ENCODE measurements at regions not wholly inside any gene's neighbourhood (a gene's known extent, or its start where the extent isn't known, plus 50 kb on each side); places are given as distances from the start of the nearest gene placed in this dataset.

DNA sequence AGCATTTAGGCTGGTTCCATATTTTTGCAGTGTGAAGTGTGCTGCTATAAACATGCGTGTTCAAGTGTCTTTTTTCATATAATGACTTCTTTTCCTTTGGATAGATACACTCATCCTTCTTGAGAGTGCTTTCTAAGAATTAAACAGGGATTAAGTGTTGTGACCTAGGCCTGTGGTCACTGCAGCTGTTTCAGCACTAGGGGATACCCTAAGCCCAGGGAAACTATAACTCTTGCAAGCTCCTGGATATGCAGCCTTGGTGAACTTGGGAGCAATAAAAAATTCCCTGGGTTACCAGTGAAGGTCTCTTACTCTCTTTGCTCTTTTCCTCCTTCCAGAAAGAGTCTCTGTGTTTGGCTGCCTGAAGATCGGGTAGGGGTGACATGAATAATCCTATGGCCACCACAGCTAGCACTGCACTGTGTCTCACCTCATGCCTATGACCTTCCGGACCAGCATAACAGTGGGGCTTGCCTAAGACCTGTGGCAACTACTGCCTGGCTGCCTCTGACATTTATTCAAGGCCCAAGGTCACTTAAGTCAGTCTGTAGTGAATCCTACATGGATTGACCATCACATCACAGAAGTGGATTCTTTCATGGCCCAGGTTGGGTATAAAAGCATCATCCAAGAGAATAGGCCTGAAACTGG, 799.7 kb downstream of the DACH1 start:
- no peak for TF ChIP-seq POLR2A (IDR thresholded peaks at IDR 0.05)
- no peak for TF ChIP-seq EP300 (IDR thresholded peaks at IDR 0.05)
- TF ChIP-seq, protein P1, sequence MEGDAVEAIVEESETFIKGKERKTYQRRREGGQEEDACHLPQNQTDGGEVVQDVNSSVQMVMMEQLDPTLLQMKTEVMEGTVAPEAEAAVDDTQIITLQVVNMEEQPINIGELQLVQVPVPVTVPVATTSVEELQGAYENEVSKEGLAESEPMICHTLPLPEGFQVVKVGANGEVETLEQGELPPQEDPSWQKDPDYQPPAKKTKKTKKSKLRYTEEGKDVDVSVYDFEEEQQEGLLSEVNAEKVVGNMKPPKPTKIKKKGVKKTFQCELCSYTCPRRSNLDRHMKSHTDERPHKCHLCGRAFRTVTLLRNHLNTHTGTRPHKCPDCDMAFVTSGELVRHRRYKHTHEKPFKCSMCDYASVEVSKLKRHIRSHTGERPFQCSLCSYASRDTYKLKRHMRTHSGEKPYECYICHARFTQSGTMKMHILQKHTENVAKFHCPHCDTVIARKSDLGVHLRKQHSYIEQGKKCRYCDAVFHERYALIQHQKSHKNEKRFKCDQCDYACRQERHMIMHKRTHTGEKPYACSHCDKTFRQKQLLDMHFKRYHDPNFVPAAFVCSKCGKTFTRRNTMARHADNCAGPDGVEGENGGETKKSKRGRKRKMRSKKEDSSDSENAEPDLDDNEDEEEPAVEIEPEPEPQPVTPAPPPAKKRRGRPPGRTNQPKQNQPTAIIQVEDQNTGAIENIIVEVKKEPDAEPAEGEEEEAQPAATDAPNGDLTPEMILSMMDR (IDR thresholded peaks at IDR 0.05): no peak
- H3K36me3 ChIP-seq: no peaks in the 10 kb centered on the region
- no peaks in the 10 kb centered on the region for H3K27me3 ChIP-seq
- no peaks in the 10 kb centered on the region for H3K9me3 ChIP-seq
- H3K4me1 ChIP-seq: no peaks in the 10 kb centered on the region
- H3K27ac ChIP-seq: no peak overlapping the region
- H3K4me3 ChIP-seq: no peak overlapping the region
- no peak for DNase-seq (ENCODE audit: low spot score in 2 of 2)
- WGBS, 2 donors: 70 to 92% methylated on average over 3 of the region's 3 CpGs

DNA sequence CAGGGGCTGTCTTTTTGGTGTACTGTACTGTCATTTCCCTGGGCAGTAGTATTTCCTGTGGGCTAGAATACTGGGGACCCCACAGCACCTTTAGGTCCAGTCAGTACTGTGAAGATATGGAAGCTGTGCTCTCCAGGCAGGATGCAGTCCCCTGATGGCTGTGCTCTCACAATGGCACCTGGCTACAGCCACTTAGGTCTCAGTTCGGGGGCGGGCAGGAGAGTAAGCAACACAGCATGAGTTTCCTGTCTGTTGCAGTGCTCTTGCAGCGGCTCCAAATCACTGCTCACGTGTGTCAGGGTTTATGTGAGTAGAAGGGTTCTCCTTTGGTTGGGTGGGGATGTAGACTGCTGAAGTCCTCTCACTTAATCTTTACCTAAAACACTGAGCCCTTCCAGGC, 810.4 kb downstream of the DACH1 start:
- no peaks in the 10 kb centered on the region for H3K27me3 ChIP-seq
- peaks cover 0 to 18% (median 4%) of the 10 kb centered on the region in 4 donors for H3K9me3 ChIP-seq
- no peak overlapping the region for H3K4me3 ChIP-seq
- 61 to 70% methylated on average over 3 to 4 of the region's 4 CpGs for WGBS, 2 donors
- no peak for DNase-seq (ENCODE audit: low spot score in 2 of 2)
- no peaks in the 10 kb centered on the region for H3K4me1 ChIP-seq
- TF ChIP-seq, protein P1 (IDR thresholded peaks at IDR 0.05): no peak
- TF ChIP-seq EP300 (IDR thresholded peaks at IDR 0.05) (no peak), POLR2A (IDR thresholded peaks at IDR 0.05) (no peak)
- H3K27ac ChIP-seq: no peak overlapping the region
- H3K36me3 ChIP-seq: no peaks in the 10 kb centered on the region

DNA sequence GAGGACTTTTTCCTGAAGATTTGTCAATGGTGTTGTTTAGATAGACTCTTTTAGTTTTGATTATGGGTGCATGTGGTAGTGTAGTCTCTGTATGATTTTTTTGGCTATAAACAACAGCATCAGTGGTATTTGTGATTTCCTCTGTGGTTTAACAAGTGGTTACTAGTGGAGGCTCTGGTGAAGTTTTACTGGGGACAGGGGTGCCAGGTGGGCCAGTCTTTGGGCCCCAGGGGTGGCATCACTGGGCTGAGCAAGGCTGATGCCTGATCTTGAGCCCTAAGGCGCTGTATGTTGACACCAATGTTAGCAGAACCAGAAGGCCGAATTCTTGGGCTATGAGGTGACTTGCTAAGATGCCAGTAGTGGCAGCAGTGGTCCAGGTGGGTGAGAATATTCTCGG, 811.4 kb downstream of the DACH1 start:
- Histone ChIP-seq H3K4me1 (no peaks in the 10 kb centered on the region), H3K9me3 (peaks cover 0 to 18% (median 4%) of the 10 kb centered on the region in 4 donors), H3K36me3 (no peaks in the 10 kb centered on the region), H3K27me3 (no peaks in the 10 kb centered on the region), H3K4me3 (no peak overlapping the region), H3K27ac (no peak overlapping the region)
- WGBS, 2 donors: 82 to 85% methylated on average over 3 of the region's 3 CpGs
- no peak for TF ChIP-seq POLR2A (IDR thresholded peaks at IDR 0.05)
- TF ChIP-seq, protein P1 (IDR thresholded peaks at IDR 0.05): no peak
- no peak for TF ChIP-seq EP300 (IDR thresholded peaks at IDR 0.05)
- DNase-seq (ENCODE audit: low spot score in 2 of 2): no peak

DNA sequence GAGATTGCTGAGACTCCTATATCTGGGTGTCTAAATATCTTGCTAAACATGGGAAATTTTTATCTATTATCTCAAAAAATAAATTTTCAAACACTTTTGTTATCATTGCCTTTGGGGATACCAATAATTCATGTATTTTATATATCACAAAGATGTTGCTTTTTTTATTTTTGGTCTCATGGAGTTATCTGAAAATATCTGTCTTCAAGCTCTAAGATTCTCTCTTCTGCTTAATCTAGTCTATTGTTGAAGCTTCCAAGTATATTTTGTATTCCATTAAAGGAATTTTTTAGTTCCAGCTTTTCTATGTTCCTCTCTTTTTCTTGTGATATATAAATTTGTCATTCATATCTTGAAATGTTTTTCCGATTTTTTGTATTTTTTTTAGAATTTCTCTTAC, 812.0 kb downstream of the DACH1 start:
- Histone ChIP-seq H3K4me1 (no peaks in the 10 kb centered on the region), H3K36me3 (no peaks in the 10 kb centered on the region), H3K4me3 (no peak overlapping the region), H3K9me3 (peaks cover 0 to 18% (median 4%) of the 10 kb centered on the region in 4 donors), H3K27me3 (no peaks in the 10 kb centered on the region), H3K27ac (no peak overlapping the region)
- WGBS, 2 donors: 91 to 97% methylated on average over 1 of the region's 1 CpG
- no peak for DNase-seq (ENCODE audit: low spot score in 2 of 2)
- TF ChIP-seq, protein P1 (IDR thresholded peaks at IDR 0.05): no peak
- TF ChIP-seq EP300 (IDR thresholded peaks at IDR 0.05): no peak
- TF ChIP-seq POLR2A (IDR thresholded peaks at IDR 0.05): no peak

DNA sequence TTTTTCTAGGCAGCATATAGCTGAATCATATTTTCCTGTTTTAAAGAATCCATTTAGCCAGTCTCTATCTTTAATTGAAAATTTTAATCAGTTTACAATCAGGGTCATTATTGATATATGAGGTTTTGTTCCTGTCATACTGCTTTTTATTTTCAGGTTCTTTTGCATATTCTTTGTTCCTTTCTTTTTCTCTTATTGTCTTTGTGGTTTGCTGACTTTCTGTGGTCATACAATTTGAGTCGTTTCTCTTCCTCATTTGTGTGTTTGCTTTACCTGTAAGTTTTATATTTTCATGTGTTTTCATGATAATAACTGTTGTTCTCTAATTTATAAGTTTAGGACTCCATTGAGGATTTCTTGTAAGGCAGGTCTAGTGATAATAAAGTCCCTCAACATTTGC, 812.6 kb downstream of the DACH1 start:
- no peak for TF ChIP-seq EP300 (IDR thresholded peaks at IDR 0.05)
- no peak for TF ChIP-seq POLR2A (IDR thresholded peaks at IDR 0.05)
- TF ChIP-seq, protein P1 (IDR thresholded peaks at IDR 0.05): no peak
- WGBS, 2 donors: 64 to 67% methylated on average over 1 of the region's 1 CpG
- H3K36me3 ChIP-seq: no peaks in the 10 kb centered on the region
- H3K27ac ChIP-seq: no peak overlapping the region
- H3K4me3 ChIP-seq: no peak overlapping the region
- H3K9me3 ChIP-seq: peaks cover 0 to 18% (median 4%) of the 10 kb centered on the region in 4 donors
- no peak for DNase-seq (ENCODE audit: low spot score in 2 of 2)
- H3K4me1 ChIP-seq: no peaks in the 10 kb centered on the region
- H3K27me3 ChIP-seq: no peaks in the 10 kb centered on the region

All from tibial nerve (tissue), 4 donors.